Neural crest cell (in vitro differentiated cells): ENCODE measurements at regions not wholly inside any gene's neighbourhood (a gene's known extent, or its start where the extent isn't known, plus 50 kb on each side); places are given as distances from the start of the nearest gene placed in this dataset.
A peak's percentile ranks its signal among the peaks of the same experiment; 100 is the strongest.

Source experiments
- DNase-seq: peaks from one replicate; pipeline ENCODE4 v3.0.0; 2021; ENCODE audit warnings: low read depth, mixed read lengths, low spot score
- H3K27ac Mint-ChIP-seq: one replicate; pipeline ENCODE4 v1.8.0; 2021; ENCODE audit warnings: mild to moderate bottlenecking, mixed read lengths; ENCODE audit not compliant: unreplicated experiment
- H3K27me3 Mint-ChIP-seq: 2 replicates; pipeline ENCODE4 v1.8.0; 2021; ENCODE audit warnings: low read depth, mild to moderate bottlenecking, mixed read lengths
- H3K36me3 Mint-ChIP-seq: 2 replicates; pipeline ENCODE4 v1.8.0; 2021; ENCODE audit warnings: low read depth, mild to moderate bottlenecking, mixed read lengths
- H3K4me1 Mint-ChIP-seq: 2 replicates; pipeline ENCODE4 v1.8.0; 2021; ENCODE audit warnings: mixed read lengths
- H3K4me3 Mint-ChIP-seq: one replicate; pipeline ENCODE4 v1.8.0; 2021; ENCODE audit warnings: mild to moderate bottlenecking, mixed read lengths
- H3K9me3 Mint-ChIP-seq: 2 replicates; pipeline ENCODE4 v1.8.0; 2021; ENCODE audit warnings: mixed read lengths
- CTCF ChIP-seq: fragments of 200-600 bp; sonication (generic); conservative IDR thresholded peaks from 2 replicates; pipeline ENCODE4 v1.5.0; 2021; ENCODE audit warnings: antibody characterized with exemption, mild to moderate bottlenecking

GRCh38 chr1:18548643-18549042, 67.9 kb downstream of the KLHDC7A start:
- Mint-ChIP-seq H3K4me3 (no peak overlapping the region), H3K27ac (no peak overlapping the region), H3K4me1 (peaks cover 5% of the 10 kb centered on the region), H3K9me3 (no peaks in the 10 kb centered on the region), H3K27me3 (peaks cover 45% of the 10 kb centered on the region), H3K36me3 (no peaks in the 10 kb centered on the region)
- DNase-seq, result no peak
- no peak for TF ChIP-seq CTCF

- H3K27me3 Mint-ChIP-seq, result peaks cover 47% of the 10 kb centered on the region
- no peak for DNase-seq
- H3K36me3 Mint-ChIP-seq, result no peaks in the 10 kb centered on the region
- no peak overlapping the region for H3K27ac Mint-ChIP-seq
- peaks cover 5% of the 10 kb centered on the region for H3K4me1 Mint-ChIP-seq
- no peak overlapping the region for H3K4me3 Mint-ChIP-seq
- H3K9me3 Mint-ChIP-seq, result no peaks in the 10 kb centered on the region
- TF ChIP-seq CTCF, result no peak
Measured at GRCh38 chr1:18549106-18549505, 68.4 kb downstream of the KLHDC7A start.

GRCh38 chr1:18549906-18550305, 69.2 kb downstream of the KLHDC7A start:
- Mint-ChIP-seq H3K27me3 (peaks cover 39% of the 10 kb centered on the region), H3K4me1 (peaks cover under 1% of the 10 kb centered on the region), H3K36me3 (no peaks in the 10 kb centered on the region), H3K9me3 (no peaks in the 10 kb centered on the region), H3K27ac (no peak overlapping the region), H3K4me3 (no peak overlapping the region)
- no peak for TF ChIP-seq CTCF
- no peak for DNase-seq

- H3K27me3 Mint-ChIP-seq, result peaks cover 34% of the 10 kb centered on the region
- H3K9me3 Mint-ChIP-seq, result no peaks in the 10 kb centered on the region
- H3K4me1 Mint-ChIP-seq, result peaks cover 9% of the 10 kb centered on the region
- H3K27ac Mint-ChIP-seq, result peak overlapping the region; percentile 58
- no peak for TF ChIP-seq CTCF
- no peaks in the 10 kb centered on the region for H3K36me3 Mint-ChIP-seq
- H3K4me3 Mint-ChIP-seq, result no peak overlapping the region
- no peak for DNase-seq
Measured at GRCh38 chr1:18552631-18553030, 71.9 kb downstream of the KLHDC7A start.

- H3K4me3 Mint-ChIP-seq, result no peak overlapping the region
- peaks cover 17% of the 10 kb centered on the region for H3K4me1 Mint-ChIP-seq
- H3K27me3 Mint-ChIP-seq, result peaks cover 40% of the 10 kb centered on the region
- DNase-seq, result no peak
- H3K36me3 Mint-ChIP-seq, result no peaks in the 10 kb centered on the region
- no peaks in the 10 kb centered on the region for H3K9me3 Mint-ChIP-seq
- peak overlapping the region; percentile 50 for H3K27ac Mint-ChIP-seq
- TF ChIP-seq CTCF, result no peak
Measured at GRCh38 chr1:18553388-18553787, 72.7 kb downstream of the KLHDC7A start.

GRCh38 chr1:18554099-18554498, 73.4 kb downstream of the KLHDC7A start:
- Mint-ChIP-seq H3K9me3 (no peaks in the 10 kb centered on the region), H3K36me3 (no peaks in the 10 kb centered on the region), H3K27me3 (peaks cover 47% of the 10 kb centered on the region), H3K4me1 (peaks cover 18% of the 10 kb centered on the region), H3K27ac (no peak overlapping the region), H3K4me3 (no peak overlapping the region)
- no peak for TF ChIP-seq CTCF
- DNase-seq, result no peak
